GM21723 (cell line): ENCODE measurements at regions not wholly inside any gene's neighbourhood (a gene's known extent, or its start where the extent isn't known, plus 50 kb on each side); places are given as distances from the start of the nearest gene placed in this dataset.
"Not testable (repeated sequence)": the region's sequence is repeated elsewhere in the genome, so short reads cannot be mapped to it uniquely, and the experiment has no call there.

Source experiments
- ATAC-seq: cut with Tn5 transposase; IDR thresholded peaks from one replicate; pipeline ENCODE4 v1.9.1; 2021; ENCODE audit warnings: mild to moderate bottlenecking, moderate library complexity; ENCODE audit not compliant: unreplicated experiment

DNA sequence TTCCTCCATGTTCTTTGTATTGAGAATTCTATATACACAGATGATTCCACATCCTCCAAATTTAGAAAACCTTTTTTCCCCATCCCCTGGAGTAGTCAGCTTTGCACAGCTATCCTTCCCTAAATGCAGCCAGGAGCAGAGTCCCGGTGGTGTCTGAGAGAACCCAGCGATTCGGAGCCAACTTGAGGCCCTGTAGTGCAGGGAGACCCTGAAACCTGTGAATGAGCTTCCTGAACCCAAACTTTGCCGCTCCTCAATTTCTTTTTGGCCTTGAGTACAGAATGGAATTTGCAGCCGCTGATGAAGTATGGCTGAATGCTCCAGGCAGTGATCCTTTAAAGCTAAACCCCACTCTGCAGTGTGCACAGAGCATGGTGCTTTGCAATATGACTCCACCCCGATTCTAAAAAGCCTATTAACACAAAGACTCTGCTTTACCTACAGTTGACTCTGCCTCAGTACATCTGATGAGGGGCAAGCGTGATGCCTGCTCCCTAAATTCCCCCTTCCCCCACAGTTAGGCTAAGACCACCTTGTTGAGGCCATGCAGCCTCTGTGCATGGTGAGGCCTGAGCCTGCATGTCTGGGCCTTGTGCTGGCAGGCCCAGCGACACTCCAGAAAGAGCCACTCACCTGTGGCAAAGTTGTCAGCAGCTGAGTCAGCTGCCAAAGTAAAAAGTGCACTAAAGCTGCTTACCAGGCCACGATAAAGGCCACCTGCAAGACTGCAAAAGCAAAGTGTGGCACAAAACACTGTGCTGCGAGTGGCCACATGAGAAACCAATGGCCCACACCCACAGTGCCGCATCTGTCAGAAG lies 82.1 kb downstream of the PLEKHG1 start:
- no peak for ATAC-seq

DNA sequence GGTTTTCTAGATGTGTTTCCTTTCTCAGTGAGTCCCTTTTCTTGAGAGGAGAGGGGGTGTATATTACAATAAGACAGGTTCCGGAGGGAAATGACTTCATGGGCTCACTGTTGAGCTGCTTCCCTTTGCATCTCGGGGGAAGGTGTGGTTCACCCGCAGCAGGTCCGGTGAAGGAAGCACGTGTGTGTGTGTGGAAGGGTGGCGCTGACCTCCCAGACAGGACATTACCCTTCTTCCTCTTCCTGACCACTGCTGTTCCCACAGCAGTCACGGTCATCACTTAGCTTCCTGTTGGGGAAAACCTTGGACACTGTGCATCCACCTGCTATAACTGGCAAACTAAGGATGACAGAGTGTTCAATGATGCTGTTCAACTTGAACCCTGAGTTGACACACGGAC lies 83.6 kb downstream of the PLEKHG1 start:
- ATAC-seq, result no peak

DNA sequence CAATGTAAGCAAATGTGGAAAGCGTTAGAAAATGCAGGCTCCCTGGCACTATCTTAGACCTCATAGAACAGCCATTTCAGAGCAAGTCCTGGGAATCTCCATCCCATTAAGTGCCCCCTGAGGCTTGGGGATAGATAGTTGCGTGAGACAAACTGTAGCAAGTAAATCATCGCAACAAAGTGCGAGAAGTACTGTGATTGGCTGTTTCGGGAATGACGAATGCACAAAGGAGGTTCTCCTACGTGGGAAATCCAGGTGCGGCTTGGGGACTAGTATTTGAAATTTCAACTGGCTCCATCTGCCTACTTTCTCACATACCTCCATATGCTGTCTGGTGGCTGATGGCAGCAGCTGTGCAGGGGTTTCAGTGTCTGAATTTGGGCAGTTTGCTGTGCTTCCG lies 84.5 kb downstream of the PLEKHG1 start:
- ATAC-seq, result no peak

DNA sequence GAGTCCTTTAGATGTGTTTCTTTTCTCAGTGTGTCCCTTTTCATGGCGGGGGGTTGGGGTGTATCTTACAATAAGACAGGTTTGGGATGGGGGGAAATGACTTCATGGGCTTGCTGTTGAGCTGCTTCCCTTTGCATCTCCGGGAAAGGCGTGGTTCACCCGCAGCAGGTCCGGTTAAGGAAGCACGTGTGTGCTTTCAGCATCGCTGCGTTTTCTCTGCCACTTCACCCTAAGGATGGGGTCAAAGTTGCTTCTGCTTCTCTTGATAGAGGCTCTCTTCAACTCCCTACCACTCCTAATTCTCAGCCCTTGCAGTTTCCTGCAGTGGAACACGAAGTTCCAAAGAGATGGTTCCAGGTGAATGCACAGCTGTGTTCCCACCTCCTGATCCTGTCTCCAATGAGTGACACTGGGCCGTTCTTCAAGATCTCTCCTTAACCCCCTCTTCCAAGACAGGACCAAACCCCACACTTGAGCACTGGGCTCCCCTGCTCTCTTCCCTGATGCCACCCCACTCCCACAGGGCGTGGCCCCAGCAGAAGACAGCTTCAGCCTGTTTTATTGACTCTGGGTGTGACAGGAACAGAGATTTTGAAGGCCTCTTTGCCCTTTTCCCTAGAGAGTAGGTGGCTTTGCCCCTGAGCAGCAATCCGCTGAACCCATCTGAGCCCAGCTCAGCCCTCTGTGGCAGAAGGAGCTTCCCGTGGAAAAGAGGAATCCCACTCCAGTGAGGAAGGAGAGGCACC lies 85.2 kb downstream of the PLEKHG1 start:
- ATAC-seq, result no peak

DNA sequence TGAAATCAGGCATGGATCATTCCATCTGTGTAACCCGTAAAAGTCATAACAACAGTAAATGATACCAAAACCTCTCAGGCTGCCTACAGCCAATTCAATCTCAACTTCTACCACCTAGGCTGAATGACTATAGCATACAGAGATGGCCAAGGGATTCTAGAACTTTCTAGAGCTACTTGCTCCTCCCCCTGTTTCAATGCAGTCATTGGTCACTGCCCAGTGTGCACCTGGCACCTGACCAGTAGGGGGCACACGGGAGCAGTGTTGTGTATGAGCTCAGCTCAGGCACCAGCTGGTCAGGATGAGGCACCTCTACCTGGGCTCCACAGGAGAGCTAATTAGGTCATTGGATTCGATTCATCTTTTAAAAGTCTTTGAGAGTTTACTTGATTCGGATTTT lies 86.2 kb downstream of the PLEKHG1 start:
- peak; percentile 64 for ATAC-seq

DNA sequence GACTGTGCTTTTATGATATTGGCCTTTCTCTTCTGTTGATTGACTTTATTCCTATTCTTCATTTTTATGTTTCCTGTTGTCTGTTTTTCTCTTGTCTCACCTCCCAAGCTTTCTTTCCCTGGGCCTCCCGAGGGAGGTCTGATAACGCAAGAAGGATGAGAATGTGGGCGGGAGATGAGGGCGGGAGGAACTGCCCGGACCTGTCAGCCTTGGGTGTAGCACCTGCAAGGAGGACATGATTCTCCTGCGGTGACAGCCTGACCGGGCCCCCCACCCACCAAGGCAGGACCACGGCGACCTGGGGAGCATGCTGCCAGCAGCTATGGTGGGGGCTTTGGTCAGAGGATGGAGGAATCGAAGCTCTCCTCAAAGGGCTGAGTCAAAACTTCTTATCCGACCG lies 86.9 kb downstream of the PLEKHG1 start:
- ATAC-seq, result no peak

DNA sequence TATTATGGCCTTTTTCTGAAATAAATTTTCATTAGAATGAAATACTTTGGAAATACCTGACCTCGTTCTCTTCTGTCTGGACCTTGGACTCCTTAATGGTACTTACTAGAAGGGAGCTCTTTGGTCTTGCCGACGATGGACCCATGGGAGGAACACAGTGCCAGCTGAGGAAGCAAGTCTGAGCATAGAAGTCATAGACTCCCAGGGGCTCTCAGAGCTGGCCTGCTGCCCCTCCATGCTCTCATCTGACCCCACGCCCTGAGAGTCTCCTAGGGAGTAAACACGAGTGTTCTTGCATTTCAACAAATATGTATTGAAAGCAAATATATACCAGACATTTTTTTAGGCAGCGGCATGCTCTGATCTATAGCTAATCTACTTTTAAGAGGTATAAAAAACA lies 87.8 kb downstream of the PLEKHG1 start:
- ATAC-seq, result no peak

DNA sequence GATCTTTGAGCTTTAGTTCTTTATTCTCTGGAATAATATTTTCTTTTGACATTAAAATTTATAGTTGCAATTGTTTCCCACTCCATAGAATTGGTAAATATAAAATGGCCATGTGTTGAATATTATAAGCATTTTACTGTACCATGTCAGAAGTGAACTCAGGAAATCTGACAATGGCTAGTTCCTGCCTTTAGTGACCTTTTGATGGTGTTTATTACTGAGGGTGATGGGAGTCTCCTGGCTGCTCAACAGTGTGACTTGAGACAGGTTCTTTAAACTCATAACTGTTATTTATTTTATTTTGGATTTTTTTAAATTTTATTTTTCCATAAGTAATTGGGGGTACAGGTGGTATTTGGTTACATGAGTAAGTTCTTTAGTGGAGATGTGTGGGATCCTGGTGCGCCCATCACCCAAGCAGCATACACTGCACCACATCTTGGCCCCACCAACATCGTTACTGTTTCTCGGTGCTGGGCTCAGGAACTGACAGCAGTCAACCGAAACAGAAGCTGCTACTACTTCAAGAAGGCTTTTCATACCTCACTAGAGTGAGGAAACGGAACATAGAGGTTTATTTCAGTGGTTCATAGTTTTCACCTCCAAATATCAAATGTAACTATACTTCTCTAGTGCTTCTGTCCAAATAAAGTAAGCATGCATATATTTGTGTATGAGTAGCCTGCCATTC lies 90.4 kb downstream of the PLEKHG1 start:
- ATAC-seq, result peak; percentile 55

DNA sequence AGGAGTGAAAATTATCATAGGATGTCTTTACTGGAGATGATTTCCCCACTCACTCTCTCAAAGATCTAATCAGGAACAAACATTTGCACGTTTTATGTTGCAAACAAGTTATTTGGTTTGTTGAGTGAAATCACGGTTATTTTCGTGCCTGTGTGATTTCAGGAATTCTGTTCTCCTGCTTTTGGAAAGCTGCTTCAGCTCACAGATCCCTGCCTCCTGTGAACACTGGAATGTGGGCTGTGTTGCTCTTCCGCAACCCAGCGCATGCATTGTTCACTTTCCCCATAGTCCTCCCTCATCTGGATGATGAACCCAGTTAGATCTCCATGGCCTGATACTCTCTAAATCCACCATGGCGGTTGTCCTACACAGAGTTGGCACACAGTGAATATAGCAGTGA lies 91.0 kb downstream of the PLEKHG1 start:
- no peak for ATAC-seq

DNA sequence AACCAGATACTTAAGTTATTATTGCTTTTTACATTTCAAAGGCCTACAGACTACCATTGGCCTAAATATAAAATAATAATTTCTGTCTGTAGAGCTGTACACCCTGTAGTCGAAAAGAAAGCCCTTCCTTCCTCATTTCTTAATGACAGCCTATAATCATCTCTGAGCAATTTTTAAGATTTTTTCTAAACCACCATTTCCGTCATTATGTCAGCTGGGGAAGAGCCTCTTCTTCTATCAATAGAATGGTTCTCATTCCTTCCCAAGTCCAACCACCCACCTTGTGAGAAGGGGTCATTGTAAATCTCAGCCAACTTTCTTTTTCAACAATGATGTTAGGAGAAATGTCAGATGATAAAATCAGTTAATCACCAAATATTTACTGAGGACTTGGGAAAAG lies 91.8 kb downstream of the PLEKHG1 start:
- no peak for ATAC-seq

DNA sequence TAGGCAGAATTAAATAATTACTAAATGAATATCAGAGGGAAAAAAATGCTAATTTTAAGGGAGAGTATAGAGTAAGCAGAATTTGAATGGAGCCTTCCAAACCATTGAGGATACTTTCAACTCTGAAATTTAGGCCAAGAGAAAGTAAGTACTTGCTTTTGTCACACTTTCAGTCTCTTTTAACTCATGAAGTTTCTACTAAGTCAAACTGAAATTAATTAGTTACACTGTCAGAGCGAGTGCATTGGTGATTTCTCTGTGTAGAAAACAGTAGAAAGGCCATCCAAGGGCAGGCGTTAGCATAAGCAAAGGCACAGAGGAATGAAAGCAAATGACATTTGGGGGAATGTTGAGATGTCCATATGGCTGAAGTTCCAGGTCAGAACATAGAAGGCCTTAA lies 92.9 kb downstream of the PLEKHG1 start:
- peak; percentile 63 for ATAC-seq

DNA sequence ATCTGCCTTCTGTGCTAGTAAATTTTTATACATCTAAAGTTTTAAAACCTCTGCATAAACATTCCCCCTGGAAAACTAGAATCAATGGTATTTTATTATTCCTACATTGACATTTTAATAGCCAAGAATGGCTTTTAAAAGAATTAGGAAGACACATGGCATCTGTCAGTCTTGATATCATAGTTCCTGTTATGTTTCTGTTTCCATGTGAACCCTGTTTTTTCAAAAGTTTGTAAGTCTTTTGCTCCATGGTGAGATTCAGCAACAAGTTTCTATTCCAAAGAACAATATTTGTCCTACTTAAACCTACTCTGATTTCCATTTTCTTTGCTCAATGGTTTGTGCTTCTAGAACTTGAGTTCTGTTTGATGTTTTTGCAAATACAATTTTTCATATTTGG lies 95.2 kb downstream of the PLEKHG1 start:
- no peak for ATAC-seq

DNA sequence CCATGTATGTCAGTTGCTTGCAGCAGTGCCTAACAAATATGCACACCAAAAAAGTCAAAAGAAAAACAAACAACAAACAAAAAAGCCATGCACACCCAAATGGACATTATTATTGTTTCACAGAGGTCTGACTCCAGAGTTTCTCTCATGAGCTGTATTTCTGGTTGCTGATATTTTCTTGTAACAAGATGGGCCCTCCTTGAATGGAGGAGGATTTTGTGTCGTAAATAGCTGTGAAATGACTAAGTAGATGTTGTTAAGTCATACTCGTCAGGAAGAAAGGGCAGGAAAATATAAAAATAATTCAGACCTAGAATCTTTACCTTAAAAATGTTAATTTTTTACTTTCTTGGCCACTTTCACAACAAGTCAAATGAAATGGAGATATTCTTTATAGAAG lies 96.0 kb downstream of the PLEKHG1 start:
- no peak for ATAC-seq

DNA sequence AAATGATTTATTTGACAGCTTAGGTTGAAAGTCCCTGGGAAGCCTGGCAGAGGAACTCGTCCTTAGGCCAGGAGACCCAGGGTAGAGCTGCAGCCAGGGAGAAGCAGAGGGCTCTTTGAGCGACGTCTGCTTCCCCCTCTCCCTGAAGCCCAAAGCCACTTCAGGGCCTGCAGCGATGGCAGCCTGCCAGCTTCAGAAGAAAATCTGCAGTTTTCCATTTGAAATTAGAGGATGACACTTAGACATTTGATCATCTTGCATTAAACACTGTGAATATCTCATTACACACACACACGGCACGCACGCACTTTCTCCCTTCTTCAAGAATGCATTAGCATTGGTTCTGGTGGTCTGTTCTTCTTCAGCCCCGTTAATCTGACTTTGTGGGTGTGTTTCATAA lies 96.5 kb downstream of the PLEKHG1 start:
- no peak for ATAC-seq

DNA sequence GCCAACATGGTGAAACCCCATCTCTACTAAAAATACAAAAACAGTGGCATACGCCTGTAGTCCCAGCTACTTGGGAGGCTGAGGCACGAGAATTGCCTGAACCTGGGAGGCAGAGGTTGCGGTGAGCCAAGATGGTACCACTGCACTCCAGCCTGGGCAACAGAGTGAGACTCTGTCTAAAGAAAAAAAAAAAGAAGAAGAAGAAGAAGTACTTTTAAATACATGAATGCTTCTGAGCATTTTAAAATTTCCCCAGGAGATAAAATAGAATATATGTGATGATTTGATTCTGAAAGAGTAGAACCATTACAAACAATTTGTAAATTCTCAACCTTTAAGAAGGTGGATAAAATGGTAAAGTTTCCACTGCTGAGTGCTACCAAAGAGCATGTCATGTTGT lies 97.2 kb downstream of the PLEKHG1 start:
- not testable (repeated sequence) for ATAC-seq

DNA sequence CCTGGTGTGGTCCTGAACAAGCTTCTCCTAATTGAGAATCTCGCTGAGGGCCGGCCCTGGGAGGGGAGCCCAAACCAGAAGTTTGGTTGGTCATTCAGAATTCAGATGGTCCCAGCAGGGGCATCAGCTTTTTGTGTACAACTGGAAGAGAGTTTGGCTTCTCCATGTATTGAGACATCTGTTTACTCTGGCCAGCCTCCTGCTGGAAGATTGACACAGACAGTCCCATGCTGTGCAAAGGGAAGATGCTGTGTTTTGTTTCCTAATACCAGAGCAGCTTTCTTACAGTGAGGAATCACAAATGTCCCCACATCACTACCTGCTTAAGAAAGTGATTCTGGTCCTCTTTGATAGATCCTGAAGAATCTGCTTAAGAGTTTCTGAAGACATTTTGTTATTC lies 97.8 kb downstream of the PLEKHG1 start:
- no peak for ATAC-seq

DNA sequence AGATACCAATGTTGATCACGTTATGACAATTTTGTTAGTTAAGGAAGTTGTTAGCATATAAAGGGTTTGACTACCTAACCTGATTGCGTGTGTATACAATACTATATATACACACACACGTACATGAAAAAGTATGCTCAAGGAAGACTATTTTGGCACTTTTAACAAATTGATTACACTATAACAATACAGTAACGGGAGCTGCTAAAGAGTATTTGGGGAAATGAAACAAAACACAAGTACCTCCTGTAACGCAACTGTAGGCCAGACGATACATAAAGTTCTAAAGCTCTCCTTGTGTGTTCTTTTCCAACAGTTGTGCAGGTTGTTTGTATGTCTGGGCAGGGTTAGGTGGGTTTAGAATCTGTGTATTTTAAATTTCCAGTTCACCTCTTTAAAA lies 98.7 kb downstream of the PLEKHG1 start:
- ATAC-seq, result no peak

DNA sequence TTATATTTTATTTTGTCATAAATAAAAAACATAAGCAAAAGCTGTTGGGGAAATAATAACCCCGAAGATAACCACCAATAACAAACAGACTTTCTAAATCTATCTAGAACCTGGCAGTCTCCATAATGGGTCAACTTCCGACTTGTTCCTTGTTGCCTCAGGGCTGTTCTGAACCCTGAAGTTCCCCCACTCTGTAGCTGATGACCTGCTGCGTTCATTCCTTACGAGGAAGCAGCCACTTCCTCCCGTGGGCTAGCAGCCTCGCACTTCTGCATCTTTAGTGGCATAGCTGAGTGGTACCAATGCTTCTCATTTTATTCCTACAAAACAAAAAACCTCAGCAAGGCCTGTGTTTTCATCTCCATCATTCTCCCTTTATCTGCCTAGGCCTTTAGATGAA lies 103.0 kb downstream of the PLEKHG1 start:
- no peak for ATAC-seq

DNA sequence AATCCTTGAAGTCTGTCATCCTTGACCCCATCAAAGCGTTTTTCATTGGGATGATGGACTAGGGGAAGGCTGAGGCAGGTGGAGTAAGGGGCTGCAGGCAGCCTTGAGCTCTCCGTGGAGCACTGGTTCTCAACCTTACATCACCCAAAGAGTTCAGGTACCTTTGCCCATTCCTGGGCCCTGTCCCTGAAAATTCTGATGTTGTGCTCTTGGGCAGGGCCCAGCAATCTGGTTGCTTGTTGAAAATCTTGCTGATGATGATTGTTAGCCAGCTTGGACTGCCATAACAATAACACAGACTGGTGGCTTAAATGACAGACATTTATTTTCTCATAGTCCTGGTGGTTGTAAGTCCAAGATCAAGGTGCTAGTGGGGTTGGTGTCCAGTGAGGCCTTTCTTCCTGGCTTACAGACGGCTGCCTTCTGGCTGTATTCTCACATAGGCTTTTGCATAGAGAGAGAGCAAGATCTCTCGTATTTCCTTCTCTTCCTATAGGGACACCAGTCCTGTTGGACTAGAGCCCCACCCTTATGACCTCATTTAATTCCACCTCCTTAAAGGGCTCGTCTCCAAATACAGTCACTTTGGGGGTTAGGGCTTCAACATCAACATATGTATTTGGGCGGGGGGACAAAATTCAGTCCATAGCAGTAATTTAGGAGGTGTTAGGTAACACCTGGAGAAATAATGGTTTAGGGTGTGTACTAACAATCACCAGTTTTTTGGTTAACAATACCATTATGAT lies 104.9 kb downstream of the PLEKHG1 start:
- no peak for ATAC-seq

DNA sequence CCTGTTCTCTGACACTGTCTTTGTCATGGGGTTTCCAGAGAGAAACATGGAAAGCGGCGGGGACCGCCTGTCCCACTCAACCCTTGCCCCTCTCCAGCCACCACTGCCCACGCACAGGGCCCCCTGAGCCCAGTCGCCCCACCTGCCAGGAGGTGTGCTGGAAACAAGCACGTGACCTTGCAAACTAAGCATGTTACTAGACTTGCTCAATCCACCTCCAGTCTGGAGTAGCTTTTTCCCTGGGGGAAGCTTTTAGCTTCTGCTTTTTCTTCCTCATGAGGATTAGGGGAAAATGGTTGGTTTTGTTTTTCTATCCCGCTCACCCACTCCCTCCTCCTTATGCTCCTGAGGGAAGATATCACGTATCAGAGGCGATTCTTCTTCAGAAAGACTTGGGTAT lies 105.7 kb downstream of the PLEKHG1 start:
- ATAC-seq, result no peak

DNA sequence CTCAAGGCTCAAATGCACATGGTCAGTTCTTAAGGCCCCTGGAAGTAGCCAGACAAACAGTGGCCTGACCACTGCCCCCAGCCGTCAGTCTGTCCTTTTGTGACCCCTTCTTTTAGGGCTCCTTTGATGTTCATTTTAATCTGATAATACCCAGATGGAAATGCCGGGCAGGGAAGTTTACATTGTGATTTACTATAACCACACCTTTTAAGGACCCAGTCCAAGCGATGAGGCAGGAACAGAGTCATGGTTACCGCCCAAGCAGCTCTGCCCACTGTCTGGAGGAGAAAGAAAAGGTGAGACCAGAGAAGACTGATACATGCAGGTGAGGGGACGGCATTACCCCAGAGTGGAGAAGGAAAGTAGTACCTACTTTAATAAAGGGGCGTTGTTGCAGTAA lies 110.6 kb downstream of the PLEKHG1 start:
- ATAC-seq, result no peak
